ENCODE measurements at regions not wholly inside any gene's neighbourhood (a gene's known extent, or its start where the extent isn't known, plus 50 kb on each side); places are given as distances from the start of the nearest gene placed in this dataset.

DNA sequence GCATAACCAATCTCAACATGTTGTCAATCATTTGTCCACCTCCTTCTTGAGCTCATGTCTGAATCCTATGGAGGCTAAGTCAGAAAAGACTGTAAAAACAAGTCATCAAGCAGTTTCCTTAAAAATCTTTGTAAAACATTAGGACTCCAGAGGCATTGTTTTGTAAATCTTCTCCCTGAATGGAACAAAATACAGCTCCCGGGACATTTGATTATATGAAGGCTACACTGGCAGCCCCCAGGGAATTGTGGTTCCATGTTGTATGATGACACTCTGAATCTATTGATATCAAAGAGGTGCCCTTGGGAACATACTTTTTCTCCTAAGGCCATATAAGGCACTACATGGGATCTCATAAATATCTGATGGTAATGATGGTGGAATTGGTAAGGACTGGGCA is 83.2 kb upstream of the NUDT12 start:
- TF ChIP-seq, protein P1, sequence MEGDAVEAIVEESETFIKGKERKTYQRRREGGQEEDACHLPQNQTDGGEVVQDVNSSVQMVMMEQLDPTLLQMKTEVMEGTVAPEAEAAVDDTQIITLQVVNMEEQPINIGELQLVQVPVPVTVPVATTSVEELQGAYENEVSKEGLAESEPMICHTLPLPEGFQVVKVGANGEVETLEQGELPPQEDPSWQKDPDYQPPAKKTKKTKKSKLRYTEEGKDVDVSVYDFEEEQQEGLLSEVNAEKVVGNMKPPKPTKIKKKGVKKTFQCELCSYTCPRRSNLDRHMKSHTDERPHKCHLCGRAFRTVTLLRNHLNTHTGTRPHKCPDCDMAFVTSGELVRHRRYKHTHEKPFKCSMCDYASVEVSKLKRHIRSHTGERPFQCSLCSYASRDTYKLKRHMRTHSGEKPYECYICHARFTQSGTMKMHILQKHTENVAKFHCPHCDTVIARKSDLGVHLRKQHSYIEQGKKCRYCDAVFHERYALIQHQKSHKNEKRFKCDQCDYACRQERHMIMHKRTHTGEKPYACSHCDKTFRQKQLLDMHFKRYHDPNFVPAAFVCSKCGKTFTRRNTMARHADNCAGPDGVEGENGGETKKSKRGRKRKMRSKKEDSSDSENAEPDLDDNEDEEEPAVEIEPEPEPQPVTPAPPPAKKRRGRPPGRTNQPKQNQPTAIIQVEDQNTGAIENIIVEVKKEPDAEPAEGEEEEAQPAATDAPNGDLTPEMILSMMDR (IDR thresholded peaks at IDR 0.05), result no peak
- TF ChIP-seq POLR2AphosphoS5 (IDR thresholded peaks at IDR 0.05), result no peak
